ENCODE measurements at regions not wholly inside any gene's neighbourhood (a gene's known extent, or its start where the extent isn't known, plus 50 kb on each side); places are given as distances from the start of the nearest gene placed in this dataset.

- no peaks in the 10 kb centered on the region for H3K36me3 Mint-ChIP-seq (ENCODE audit: low read depth)
- no peak overlapping the region for H3K27ac Mint-ChIP-seq
- H3K27me3 Mint-ChIP-seq (ENCODE audit: insufficient read depth, low read depth, poor library complexity), result peaks cover 2% of the 10 kb centered on the region
- no peak for TF ChIP-seq ZNF114 (CRISPR knock-in tag; IDR thresholded peaks at IDR 0.05)
- TF ChIP-seq CTCF (conservative IDR thresholded peaks at IDR 0.05; ENCODE audit: low read depth in 2 of 2), result no peak
- no peak for TF ChIP-seq EZH2 (IDR thresholded peaks at IDR 0.05; ENCODE audit: low read depth, unreplicated experiment)
- no peak for TF ChIP-seq ZNF331 (CRISPR knock-in tag; IDR thresholded peaks at IDR 0.05; ENCODE audit: low read depth)
- TF ChIP-seq NANOG (IDR thresholded peaks at IDR 0.05; ENCODE audit: borderline replicate concordance), result no peak
- TF ChIP-seq ETS1 (IDR thresholded peaks at IDR 0.05), result no peak
- no peak for TF ChIP-seq CREB1 (CRISPR knock-in tag; IDR thresholded peaks at IDR 0.05; ENCODE audit: low read depth)
- no peak for TF ChIP-seq JUNB (IDR thresholded peaks at IDR 0.05; ENCODE audit: unreplicated experiment)
- no peak for TF ChIP-seq EZH2phosphoT487 (IDR thresholded peaks at IDR 0.05; ENCODE audit: unreplicated experiment)
- TF ChIP-seq ZNF462 (CRISPR knock-in tag; IDR thresholded peaks at IDR 0.05), result no peak
- TF ChIP-seq STAT1 (IDR thresholded peaks at IDR 0.05; ENCODE audit: unreplicated experiment), result no peak
- no peak for TF ChIP-seq REST (IDR thresholded peaks at IDR 0.05; ENCODE audit: unreplicated experiment)
- TF ChIP-seq POLR2AphosphoS5 (IDR thresholded peaks at IDR 0.05; ENCODE audit: low read depth), result no peak
- peaks cover 11% of the 10 kb centered on the region for H3K4me1 Mint-ChIP-seq
- Histone ChIP-seq H3K79me2 (replicated peaks; ENCODE audit: insufficient read depth) (no peaks in the 10 kb centered on the region), H2AFZ (no peak overlapping the region), H3F3A (replicated peaks; ENCODE audit: low read depth) (no peaks in the 10 kb centered on the region), H3K4me2 (no peak overlapping the region), H4K20me1 (replicated peaks; ENCODE audit: insufficient read depth) (no peaks in the 10 kb centered on the region; the same call in 1 of the 2 replicates), H3K27ac (ENCODE audit: low read depth) (no peak overlapping the region), H3K4me1 (ENCODE audit: insufficient read depth) (no peaks in the 10 kb centered on the region), H3K27me3 (ENCODE audit: insufficient read depth) (no peaks in the 10 kb centered on the region), H3K4me3 (no peak overlapping the region), H3K36me3 (ENCODE audit: insufficient read depth) (no peaks in the 10 kb centered on the region), H3K9me2 (ENCODE audit: insufficient read depth) (peaks cover 8% of the 10 kb centered on the region)
- no peak for DNase-seq (ENCODE audit: low spot score)
- H3K4me3 Mint-ChIP-seq, result no peak overlapping the region
- H3K9me3 Mint-ChIP-seq, result no peaks in the 10 kb centered on the region
- ATAC-seq, result no peak
These were observed 310.9 kb downstream of the ACTL7B start for GRCh38 chr9:108544866-108545265.

Measured in GM23338 (cell line).